ENCODE measurements at regions not wholly inside any gene's neighbourhood (a gene's known extent, or its start where the extent isn't known, plus 50 kb on each side); places are given as distances from the start of the nearest gene placed in this dataset.

DNA sequence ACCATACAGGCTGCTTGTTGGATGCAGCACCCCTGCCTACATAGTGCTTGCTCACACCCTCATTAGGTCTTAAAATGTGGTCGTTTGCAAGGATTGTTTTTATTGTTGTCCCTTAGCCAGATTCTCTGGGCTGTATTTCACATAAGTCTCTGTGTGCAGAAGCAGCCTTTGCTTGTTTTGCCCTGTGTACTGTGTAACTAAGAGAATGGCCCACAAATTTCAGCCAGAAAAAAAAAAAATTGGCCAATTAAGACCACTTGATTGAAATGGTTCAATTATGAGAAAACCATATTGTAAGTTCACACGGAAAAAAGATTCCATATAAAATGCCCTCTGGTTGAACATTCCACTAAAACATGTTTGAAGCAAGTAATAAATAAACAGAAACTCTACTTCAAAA, 377.1 kb upstream of the SOX11 start:
- DNase-seq = no peak

DNA sequence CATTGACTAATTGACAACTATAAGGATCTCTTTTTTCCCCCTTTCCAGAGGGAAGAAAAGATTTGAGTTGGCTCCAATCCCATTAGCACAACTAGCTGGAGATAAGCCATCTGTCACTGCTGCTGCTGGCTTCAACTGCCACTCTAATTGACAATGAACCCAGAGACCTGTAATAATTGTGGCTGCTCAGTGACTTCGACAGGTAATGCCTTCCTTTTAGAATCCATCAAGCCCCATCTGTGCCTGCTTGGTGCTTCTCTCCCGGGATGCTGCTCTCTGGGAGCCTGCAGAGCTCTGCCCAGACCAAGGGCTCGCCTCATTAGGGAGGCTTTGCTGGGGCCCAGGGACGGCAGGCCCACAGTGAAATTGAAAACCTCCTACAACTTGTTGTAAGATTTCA, 376.7 kb upstream of the SOX11 start:
- no peak for DNase-seq

DNA sequence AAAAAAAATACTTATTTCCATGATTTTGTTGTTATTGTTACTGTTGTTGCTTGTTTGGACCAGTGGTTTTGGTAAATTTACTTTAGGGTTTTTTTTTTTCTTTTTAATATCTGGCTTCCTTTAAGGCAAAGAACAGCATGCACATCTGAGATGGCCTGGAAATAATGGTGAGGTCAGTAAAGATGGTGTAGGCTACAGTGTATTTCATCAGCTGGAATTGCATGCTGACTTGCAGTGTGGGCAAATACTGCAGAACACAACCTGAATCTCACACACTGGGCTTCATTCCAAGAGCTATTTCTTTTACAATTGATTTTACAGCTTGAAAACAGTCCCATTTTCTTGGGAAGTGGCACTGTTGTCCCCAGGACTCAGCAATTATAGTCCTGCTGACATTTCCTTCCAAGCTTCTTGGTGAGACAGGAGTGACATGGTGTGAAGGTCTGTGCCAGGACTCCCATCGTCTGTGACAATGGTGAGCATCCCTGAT, 376.1 kb upstream of the SOX11 start:
- no peak for DNase-seq

DNA sequence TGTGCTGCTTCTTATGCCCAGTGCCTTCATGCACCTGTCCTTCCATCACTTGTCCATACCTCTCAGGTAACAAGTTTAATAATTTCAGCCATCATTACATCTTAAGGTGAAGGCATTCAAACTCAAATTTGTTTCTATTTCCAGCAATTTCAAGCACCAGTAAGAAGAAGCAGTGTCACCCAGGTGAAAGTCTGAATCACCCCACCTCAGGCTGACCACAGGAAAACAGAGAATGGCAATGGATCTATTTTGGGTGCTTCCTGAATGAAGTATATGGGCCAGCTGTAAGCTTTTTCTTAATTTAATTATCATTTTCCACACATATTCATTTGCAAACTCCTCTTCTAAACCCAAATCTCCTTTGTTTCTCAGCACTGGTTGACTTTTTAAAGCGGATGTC, 372.7 kb upstream of the SOX11 start:
- DNase-seq = peak; percentile 24

DNA sequence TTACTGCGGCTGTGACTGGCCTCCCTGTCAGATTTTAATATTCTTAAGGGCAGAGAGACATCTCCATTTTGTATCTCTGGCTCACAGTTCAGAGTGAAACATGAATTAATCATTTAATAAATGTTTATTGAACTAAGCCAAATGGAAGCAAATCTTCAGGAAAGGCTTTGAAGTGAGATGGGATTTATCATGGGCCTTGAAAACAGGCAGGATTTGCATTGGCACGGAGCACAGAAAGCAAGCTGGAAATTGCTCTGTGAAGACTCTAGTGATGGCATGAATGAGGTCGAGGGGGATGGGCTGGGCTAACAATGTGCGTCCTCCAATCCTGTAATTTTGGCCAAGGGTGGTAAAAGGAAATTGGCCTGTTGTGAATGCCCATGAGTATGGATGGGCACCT, 369.8 kb upstream of the SOX11 start:
- DNase-seq = no peak

DNA sequence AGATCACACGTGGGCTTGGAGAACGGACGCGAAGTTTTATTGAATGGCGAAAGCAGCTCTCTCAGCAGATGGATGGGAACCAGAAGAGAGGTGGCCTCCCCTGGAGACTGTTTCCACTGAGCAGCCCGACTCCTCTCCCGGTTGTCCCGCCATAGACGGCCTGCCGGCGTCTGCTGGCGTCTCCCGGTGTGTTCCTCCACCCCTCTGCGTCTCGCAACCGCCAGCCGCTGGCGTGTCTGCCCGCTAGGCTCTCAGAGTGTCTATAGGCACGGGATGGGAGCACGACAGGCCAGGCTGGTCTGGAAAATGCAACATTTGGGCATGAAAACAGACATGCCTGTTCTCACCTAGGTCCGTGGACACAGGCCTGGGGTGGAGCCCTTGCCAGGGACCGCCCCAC, 366.7 kb upstream of the SOX11 start:
- peak; percentile 66 for DNase-seq

DNA sequence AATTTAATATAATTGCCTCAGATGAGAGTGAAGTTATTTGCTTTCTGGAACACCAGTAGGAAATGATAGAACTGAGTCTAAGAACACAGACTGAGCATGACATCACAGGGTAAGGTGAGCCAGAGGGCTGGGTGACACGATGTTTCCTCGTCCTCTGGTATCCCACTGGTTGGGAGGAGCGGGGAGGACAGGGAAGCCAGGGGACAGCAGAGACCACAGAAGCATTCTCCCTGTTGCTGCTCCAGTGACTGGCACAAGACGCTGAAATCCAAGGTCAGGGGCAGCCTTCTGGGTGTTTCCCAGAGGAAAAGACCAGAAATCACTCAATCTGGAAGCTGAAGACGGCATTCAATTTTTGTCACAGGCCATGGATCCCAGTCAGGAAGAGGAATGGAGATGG, 363.4 kb upstream of the SOX11 start:
- no peak for DNase-seq

DNA sequence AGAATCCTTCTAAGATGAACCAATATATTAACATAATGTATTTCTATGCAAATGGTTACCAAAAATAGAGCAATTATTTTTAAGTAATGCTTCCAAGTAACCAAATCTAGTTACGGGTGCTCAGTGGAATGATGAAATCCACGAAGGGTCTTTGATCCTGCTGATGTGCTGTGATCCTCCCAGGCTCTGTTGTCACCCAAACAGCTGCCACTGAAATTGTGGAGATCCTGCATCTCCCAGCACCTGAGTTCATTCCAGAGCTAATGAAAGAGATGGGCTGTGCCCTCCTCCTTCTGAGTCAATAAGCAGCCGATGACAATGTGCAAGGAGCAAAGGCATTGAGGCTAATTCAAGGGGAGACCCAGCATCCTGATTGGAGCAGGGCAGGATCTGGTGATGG, 362.4 kb upstream of the SOX11 start:
- DNase-seq = no peak

DNA sequence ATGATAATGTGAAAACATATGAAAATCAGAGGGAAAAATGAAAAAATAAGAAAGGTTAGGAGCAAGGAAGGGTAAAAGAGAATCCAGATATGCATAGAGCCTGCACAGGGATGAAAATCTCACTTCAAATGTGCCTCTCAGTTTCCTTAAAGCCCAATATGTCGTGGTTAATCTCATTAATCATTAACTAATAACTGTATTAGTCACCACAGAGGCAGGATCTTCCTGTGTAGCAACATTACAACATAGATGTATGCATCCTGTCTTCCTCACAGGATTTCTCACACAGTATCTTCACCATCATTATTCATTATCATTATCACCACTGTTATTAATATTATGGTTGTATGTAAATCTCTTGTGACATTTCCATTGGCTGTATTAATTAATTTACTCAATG, 361.2 kb upstream of the SOX11 start:
- DNase-seq = peak; percentile 82

DNA sequence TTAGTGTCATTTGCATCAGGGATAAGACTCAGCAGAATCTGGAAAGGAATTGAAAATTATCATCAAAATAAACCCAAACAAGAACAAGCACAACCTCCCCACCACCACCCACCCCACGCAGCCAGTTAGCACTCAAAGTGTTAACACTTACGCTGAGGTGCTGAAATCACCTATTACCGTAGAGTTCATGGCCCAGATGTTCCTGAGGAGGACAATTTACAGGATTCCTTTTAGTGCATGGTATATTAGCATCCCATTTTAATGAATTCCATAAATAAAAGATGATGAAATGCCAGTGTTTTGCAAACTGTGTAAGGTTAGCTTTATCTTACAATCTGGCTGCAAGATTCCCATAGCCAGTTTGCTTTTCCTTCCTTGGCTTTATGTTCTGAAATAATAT, 359.3 kb upstream of the SOX11 start:
- no peak for DNase-seq

DNA sequence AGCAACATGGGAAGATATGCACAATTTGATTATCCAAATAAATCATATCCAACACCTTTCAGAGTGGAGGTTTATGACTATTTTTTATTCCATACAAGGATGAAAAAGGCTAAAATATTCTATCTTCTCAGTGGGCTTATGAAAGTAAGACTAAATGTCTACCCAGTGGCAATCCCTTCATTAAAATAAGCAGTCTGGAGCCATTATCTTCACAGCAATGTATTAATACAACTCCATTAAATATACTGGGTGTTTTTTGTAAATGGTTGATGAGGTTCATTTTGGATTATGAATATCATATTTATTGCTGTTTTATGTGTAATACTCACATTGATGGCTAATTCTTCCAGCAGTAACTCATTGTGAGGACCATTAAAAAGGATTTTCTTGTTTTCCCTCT, 352.7 kb upstream of the SOX11 start:
- no peak for DNase-seq

DNA sequence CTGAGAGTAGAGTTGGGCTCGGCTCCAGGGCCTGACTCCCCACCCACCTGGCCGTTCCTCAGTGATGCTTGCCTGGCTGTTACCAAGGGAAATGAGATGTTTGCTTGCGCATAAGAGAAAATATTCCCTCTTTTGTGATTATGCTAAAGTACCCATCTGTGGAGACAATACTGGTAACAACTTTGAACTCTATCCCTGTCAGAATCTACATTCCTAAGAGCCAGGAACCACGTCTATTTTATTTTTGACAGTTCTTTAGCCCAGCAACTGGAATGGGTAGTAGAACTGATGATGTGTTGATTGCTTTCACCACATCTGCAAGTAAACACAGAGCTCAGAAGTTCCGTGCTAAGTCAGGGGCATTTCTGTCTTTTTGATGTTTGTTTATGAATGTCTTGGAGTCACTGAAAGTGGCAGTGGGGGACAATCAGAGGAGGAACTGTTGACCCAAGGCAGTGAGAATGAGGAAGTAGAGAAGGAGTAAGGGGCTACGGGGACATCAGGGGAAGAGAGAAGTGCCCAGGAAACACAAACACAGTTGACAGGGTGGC, 348.3 kb upstream of the SOX11 start:
- no peak for DNase-seq

DNA sequence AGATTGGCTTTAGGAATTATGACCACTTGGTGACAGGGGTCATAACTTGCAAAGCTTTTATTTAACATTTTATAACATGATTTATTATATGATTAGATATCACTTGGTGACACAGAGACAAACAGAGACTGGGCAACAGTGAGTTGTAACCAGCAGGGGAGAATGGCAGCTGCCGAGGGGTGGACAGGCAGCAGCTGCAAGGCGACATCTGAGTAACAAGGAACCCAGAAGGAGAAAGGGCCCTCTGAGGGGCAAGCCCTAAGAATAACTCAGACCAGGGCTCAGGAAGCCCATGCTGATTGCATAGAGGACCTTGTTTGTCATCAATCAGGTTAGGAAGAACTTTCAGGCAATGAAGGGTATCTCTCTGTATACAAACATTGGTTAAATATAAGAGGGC, 339.9 kb upstream of the SOX11 start:
- DNase-seq = no peak

DNA sequence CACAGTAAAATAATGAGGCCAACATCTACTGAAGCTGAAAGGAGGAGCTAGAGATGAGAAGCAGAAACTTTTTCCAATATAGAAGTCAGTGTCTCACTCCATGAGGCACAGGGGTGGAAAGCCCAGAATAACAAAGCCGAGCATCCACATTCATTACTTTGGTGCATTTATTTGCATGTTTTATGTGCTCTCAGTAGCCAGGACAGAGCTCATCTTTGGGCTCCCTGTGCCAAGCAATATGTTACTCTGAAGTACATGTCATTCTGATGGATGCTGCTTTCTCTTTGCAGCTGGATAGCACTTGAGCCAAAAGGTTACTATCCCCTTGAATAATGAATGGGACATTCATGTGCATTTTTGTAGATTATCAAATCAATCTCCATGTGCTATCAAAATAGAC, 338.6 kb upstream of the SOX11 start:
- DNase-seq = no peak

DNA sequence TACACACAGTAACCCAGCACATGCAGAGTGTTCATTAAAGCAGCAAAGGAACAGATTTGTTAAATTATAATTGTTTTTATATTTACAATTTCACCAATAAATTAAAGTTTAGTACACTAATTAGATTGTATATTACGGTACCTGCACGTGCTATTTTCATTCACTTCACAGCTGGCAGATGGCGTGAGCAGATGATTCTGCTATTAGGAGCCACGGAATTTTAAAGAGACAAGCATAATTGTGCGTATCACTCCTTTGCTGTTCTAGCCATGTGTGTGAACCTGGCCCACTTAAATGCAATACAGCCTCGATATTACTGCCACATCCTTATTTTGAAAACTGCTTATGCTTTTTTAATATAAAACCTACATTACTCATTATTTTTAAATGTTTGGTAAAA, 332.8 kb upstream of the SOX11 start:
- no peak for DNase-seq

DNA sequence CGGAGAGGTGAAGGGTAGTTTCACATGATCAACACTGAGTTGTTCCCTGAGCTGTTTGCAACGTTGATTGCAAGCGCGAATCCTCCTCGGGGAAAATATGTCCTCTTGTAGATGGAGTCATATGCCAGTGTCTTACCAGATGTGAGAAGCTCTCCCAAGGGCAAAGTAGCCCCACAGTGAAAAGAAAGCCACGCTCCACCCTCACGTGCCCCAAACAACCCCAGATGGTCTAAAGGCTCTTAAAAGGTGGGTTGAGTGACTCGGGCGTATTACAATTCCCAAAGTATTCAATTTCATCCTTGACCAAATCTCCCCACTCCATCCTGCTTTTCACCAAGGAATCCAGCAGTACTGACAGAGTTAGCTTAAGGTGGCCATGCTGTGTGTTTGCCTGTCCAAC, 332.1 kb upstream of the SOX11 start:
- DNase-seq = no peak

DNA sequence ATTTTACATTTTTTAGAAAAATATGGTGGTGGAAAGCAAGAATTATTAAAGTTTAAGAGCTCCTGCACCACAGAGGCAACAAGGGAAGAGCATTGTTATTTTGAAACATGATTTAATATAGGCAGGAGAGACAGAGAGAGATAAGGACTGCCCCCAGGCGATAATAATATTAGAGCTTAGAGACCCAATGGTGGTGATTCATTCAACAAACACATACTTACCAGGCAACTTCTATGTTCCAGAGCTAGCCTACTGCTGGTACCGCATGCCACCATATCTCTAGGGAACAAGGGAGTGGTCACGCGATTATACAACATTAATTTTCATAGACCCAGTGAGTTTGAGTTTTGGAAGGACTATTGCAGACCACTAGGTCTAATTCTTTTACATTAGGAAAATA, 327.8 kb upstream of the SOX11 start:
- no peak for DNase-seq

DNA sequence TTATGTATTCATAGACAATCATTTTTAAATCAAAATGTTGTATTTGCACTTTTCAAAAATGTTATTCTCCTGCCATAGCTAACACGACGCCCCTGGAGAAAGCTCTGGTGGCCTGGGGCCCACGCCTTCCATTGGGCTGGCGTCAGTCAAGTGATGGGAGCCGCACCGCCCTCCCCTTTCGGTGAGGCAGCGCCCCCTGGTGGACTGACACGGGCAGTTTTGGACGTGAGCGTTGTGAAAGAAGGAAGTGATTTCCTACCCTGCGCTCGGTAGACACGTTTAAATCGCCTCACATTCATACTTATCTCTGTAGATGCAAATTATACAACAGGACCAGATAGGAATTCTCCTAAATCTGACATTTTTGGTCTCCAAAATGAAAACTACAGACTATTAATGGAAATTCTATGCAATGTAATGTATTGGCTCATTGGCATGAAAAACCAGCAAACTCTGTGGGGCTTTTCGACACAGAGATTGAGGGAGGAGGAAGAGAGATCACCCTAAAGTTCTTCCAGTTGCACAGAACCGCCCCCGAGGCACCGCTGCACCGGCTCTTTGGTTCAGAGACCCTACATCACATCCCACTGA, 326.2 kb upstream of the SOX11 start:
- DNase-seq = peak; percentile 83

DNA sequence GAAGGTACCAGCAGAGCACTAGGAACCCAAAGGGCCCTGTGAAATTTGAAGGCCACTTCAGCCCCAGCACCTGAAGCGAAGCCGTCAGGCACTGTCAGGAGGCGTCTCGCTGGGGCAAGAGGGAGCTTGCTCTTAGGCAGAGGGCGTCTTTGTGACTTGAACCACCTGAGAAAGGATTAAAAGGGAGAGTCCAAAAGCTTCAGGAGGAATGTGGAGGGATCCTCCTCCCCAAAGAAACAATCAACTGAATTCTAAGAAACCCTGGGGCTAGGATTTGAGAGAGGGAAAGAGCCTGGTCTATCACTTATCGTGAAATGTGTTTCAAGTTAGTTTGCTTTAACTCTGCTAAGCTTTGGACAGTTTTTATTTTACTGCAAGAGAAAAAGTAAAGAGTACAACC, 324.9 kb upstream of the SOX11 start:
- no peak for DNase-seq

DNA sequence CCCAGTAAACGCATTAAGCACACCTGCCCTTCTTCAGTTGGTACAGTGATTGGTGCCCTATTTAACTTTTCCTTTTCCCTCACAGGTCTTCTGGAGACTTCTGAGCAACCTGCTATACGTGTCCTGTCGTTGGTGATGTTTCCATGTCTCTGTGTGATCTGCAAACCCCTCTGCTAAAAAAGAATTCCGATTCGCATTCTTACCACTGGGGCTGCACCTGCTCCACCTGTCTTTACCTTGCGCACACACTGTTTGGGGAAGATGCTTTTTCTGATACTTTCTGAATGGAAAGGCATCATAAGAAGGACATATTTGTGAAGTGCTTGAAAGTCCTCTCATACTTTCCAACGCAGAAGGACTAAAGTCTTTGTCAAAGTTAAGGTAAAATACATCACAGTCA, 323.9 kb upstream of the SOX11 start:
- peak; percentile 10 for DNase-seq

DNA sequence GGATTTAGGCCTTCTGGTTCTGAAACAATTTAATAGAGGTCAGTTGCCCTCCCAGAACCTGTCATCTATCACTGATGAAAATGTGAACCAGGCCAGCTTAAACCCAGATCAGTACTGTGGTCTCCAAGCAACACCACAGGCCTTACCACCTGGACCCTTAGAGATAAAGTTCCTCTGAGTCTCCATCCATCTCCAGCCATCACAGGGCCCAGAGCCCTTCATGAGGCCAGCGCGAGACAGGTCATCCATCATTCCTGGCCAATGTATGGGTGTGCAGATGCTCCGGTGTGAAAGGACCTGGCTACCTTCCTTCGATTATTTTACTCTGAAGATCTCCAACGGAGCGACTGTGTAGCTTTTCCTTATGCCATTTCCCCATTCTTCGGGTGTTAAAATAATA, 322.7 kb upstream of the SOX11 start:
- DNase-seq = no peak

DNA sequence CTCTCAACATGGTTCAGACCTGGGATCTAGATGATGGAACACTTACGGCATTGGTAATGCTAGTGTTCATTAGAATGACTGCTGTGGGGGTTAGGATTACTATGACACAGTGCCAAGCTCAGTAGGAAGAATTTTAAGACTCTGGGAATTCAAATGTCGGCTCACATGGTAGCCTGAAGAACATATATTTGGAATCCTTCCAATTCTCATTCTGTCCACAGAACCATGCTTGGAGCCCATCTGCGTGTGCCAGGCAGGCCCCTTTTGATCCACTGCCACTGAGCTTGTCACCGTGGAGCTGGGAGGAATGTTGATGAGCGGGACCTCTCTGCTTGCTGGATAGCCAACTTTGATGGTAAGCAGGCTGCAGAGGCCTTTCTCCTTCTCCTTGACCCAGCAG, 322.0 kb upstream of the SOX11 start:
- no peak for DNase-seq

DNA sequence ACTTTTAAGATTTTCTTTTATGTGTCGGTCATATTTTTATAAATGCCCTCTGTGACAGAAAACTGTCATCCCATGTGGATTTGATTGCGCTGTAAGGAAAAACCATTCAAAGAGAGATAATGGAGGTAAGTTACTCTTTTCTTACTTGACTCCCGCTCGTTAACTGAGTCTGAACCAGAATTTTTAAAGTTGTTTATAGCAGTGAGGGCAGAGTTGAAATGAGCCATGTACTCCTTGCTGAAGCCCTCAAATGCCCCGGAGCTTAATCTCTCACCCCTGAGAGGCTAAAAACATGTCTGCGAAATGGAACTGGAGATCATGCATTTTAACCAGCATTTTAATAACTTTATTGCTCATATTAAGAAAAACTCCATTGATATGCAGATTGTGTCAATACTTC, 320.0 kb upstream of the SOX11 start:
- no peak for DNase-seq

DNA sequence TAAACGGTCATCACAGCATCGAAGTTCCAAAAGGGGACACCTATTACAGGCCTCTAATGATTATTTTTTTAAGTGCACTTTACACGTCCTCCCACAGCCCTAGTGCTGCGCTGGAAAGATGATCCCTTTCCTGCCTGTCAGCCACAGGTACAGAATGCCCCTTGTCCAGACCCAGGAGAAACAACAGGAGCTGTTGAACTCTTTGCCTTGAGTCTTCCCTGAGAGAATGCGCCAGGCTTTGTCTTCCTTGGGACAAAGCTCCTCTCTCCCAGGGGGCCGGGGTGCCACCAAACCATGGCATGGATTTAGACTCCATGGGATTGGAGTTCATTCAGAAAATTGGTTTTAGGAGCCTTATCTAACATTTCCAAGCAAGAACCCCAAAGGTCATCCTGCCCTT, 319.0 kb upstream of the SOX11 start:
- peak; percentile 1 for DNase-seq

DNA sequence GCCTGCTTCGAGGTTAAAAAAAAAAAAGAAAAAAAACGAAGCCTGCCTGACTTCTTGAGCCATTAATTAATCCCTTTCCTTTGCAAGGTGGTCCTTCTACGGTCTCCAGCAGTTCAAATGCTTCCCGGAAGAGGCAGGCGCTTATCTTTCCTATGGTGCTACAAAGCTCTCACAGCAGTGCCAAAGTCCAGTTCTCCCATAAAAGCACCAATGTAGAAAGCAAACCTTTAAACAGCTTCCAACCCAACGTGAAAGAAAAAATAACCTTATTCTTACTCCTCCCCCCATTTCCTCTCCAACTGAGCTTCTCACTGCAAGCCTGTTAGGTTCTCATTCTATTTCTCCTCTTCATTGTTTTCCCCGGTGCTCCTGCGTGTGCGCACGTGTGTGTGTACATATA, 317.4 kb upstream of the SOX11 start:
- DNase-seq = no peak

DNA sequence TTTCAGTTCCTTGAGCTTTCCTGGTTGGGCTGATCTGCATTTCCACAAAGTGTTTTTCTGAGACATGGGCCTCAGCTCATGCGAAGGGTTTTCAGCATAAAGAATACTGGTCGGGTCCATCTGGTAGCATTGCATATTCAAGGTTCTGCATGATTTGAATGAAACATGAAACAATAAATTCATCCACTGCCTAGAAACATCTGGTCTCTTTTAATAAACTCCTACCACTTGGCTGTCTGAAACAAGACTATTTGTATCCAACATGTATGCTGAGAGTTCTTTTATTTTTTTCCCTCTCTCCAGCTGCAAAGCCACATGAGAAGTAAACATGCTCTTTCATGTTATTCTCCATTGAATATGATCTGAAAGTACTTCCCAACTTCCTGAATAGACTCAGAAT, 314.9 kb upstream of the SOX11 start:
- DNase-seq = no peak

All from DMS53 (cell line).